Femur (tissue), 1 donor: ENCODE measurements at regions not wholly inside any gene's neighbourhood (a gene's known extent, or its start where the extent isn't known, plus 50 kb on each side); places are given as distances from the start of the nearest gene placed in this dataset.
"Not testable (repeated sequence)": the region's sequence is repeated elsewhere in the genome, so short reads cannot be mapped to it uniquely, and the experiment has no call there.

Source experiments
- DNase-seq: peaks from one replicate; pipeline ENCODE4 v3.0.0-alpha.2; 2017

GRCh38 chrX:121479406-121479805, 432.0 kb downstream of the GLUD2 start:
- DNase-seq: no peak

- no peak for DNase-seq
These were observed 449.6 kb downstream of the GLUD2 start for GRCh38 chrX:121496966-121497365.

- no peak for DNase-seq
These were observed 456.7 kb downstream of the GLUD2 start for GRCh38 chrX:121504153-121504552.

GRCh38 chrX:121546317-121546716, 498.9 kb downstream of the GLUD2 start:
- DNase-seq: no peak

DNA sequence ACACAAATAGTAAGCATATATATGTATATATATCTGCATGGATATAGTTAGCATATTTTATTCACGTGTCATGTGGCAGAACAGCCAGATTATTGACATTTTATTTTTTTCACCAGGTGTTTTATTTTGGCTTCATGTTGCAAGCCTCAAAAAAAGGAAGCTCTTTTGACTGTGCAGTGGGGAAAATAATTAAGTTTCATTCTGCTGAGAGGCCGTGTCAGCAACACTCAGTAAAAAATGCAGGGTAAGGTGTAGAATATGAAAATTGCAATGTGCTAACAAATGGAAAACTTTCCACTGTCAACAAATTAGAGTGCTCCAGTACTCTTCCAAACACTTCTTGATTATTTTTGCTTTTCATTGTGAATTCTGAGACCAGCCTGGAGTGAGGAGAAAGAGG, 511.5 kb downstream of the GLUD2 start:
- DNase-seq: no peak

DNA sequence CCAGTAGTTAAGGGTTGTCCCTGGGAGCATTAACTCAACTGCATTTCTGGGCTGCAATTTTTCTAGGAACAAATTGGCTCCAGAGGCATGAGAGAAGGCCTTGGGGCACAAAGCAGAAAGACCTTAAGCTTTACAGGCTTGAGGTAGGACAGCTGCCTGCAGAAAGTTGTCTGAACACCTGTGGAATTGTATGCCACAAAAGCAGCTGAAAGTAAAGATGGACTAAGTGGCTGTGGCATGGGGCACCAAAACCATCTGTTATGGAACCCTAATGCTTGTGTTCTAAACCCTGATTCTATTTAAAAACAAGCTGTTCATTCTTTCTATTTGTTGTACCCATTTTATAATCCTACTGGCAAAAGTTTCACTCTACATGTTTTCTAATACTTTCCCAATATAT, 515.2 kb downstream of the GLUD2 start:
- no peak for DNase-seq

DNA sequence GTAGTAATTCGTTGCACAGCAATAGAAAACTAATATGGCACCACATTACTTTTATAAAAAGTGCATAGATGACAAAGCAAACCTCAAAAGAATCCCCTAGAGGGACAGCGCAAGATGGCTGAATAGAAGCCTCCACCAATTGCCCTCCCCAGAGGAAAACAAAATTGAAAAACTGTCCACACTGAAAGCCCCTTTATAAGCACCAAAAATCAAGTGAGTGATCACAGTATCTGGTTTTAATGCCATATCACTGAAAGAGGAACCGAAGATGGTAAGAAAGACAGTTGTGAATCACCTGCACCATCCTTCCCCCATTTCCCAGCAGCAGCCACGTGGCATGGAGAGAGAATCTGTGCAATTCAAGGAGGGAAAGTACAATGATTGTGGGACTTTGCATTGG, 522.2 kb downstream of the GLUD2 start:
- no peak for DNase-seq

GRCh38 chrX:121570072-121570841, 522.8 kb downstream of the GLUD2 start:
- no peak for DNase-seq

DNA sequence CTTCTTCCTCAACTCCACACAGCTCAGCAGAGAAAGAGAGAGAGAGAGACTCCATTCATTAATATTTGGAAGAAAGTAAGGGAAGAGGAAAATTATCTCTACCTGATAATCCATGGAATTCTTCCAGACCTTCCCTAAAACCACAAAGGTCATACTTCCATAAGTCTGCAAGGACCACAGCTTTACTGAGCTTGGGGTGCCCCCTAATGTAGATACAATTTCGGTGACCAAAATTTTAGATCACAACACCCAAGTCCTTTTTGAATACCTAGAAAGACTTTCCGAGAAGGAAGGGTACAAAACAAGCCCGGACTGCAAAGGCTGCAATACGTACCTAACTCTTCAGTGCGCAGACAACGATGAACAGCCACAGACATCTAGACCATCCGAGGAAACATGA, 523.9 kb downstream of the GLUD2 start:
- DNase-seq: no peak

DNA sequence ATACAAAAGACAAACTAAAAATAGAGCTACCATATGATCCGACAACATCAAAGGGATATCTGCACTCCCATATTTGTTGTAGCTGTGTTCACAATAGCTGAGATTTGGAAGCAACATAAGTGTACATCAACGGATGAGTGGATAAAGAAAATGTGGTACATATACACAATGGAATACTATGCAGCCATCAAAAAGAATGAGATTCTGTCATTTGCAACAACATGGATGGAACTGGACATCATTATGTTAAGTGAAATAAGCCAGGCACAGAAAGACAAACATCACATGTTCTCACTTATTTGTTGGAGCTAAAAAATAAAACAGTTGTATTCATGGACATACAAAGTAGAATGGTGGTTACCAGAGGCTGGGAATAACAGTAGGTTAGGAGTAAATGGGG, 527.0 kb downstream of the GLUD2 start:
- not testable (repeated sequence) for DNase-seq

- no peak for DNase-seq
These were observed 531.8 kb downstream of the GLUD2 start for GRCh38 chrX:121579016-121579760.

- DNase-seq: no peak
These were observed 534.5 kb downstream of the GLUD2 start for GRCh38 chrX:121581885-121582284.

- no peak for DNase-seq
These were observed 538.2 kb downstream of the GLUD2 start for GRCh38 chrX:121585626-121586025.

GRCh38 chrX:121592884-121593283, 545.5 kb downstream of the GLUD2 start:
- no peak for DNase-seq

- DNase-seq: no peak
These were observed 550.9 kb downstream of the GLUD2 start for GRCh38 chrX:121598356-121598755.

DNA sequence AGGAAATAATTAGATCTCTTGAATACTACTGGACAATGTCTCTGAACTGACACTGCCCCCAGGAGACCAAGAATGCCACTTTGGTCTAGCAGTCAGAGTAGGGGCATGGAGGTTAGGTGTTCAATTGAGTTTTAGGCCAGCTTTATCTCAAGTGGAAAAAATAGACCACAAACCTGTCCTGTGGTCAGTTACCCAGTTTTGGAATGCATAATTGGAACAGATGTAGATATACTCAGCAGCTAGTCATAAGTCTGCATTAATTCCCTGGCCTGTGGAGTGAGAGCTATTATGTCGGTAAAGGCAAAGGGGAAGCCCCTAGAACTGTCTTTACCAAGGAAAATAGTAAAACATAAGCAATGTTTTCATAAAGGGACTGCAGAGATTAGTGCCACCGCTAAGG, 587.7 kb downstream of the GLUD2 start:
- DNase-seq: no peak

- DNase-seq: no peak
These were observed 592.4 kb downstream of the GLUD2 start for GRCh38 chrX:121639781-121640180.

DNA sequence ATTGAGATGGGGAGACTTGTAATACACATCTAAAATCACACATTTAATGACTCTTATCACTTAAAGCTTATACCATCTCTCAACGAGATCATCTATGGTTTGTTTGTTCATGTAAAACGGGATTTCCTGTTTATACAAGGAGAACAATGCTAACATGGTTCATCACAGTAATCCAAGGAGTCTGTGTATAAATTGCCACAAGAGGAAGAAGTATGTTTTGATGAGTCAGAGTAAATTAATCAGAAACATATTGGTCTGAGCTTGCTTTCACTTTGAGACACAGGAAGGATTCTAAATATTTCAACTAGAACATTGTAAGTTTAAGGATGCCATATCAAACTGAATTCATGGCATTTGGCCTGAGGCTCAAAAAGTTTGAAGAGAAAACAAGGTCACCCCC, 594.1 kb downstream of the GLUD2 start:
- DNase-seq: no peak

DNA sequence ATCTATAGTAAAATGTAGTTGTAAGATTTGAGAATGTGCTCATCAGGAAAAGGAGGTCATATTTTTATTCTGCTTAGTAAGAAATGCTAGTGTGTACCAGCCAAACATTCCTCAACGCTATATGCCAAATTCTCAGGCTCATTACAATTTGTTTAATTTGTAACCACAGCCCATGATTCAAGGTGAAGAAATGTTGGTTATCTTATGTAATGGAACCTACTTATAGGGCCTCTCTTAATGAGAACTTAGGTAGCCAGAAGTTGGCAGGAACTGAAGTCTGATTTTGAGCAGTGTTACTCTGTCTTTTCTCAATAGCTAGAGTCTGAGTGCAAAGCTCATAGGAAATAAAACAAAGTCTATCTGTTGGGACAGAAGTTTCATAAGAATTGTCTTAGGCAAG, 595.0 kb downstream of the GLUD2 start:
- DNase-seq: no peak

DNA sequence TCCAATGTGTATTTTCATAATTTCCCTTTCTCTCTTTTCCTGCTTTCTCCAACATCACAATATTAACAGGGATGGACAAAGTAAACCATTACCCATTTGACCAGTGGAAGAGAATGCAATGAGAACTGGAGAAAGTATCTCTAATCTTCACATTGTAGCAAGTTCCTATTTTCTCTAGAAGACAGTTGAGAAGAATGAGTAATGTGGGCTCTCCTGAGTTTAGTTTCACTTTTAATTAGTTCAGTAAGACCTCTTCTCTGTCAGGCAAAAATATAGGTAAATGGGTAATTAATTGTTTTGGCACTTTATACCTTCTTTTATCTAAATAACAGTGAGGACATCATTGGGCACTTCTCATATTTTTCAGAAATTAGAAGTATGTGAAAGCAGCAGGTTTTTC, 602.0 kb downstream of the GLUD2 start:
- DNase-seq: no peak

- peak; percentile 16 for DNase-seq
These were observed 607.9 kb downstream of the GLUD2 start for GRCh38 chrX:121655276-121655675.

- DNase-seq: no peak
These were observed 618.8 kb downstream of the GLUD2 start for GRCh38 chrX:121666171-121666570.

GRCh38 chrX:121671649-121672048, 624.2 kb downstream of the GLUD2 start:
- no peak for DNase-seq

DNA sequence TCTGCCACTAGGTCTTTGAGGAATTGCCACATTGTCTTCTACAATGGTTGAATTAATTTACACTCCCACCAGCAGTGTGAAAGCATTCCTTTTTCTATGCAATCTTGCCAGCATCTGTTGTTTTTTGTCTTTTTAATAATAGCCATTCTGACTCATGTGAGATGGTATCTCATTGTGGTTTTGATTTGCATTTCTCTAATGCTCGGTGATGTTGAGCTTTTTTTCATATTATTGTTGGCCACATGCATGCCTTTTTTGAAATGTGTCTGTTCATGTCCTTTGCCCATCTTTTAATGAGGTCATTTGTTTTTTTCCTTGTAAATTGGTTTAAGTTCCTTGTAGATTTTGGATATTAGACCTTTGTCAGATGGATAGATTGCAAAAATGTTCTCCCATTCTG, 661.8 kb downstream of the GLUD2 start:
- DNase-seq: not testable (repeated sequence)

GRCh38 chrX:121733514-121733913, 686.1 kb downstream of the GLUD2 start:
- no peak for DNase-seq
